ENCODE measurements at regions not wholly inside any gene's neighbourhood (a gene's known extent, or its start where the extent isn't known, plus 50 kb on each side); places are given as distances from the start of the nearest gene placed in this dataset.

DNA sequence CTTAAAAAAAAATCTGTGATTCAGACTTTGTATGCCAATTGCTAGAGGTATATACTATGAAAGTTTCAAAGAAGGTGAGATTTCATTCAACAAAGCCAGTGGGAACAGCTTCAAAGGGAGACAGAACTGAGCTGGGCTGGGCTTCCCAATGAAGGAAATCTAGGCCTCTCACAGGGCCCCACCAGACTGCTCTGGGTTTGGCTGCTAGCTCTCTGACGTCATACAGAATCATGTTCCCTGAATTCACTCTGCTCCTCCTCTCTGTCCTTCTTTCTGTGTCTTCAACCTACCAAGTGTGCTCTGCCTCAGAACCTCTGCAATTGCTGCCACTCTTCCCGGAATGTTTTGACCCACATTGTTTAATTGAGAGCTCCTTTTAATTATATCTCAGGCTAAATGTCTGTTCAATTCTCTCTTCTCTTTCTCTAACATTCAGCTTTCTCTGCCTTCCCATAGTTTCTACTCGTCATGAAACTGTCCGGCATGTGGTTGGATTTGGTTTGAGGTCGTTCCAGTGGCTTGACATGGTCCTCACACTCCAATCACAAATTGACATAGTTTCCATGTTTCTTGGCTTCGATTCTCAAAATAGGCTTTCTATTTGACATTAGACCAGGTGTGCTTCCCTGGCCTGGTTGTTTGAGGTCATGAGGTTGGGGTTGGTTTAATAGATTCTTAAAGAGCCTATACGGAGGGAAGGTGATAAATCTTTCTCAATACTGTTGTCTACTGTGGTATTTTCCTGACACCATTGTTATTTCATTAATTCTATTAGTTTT lies 282.1 kb upstream of the EMCN start:
- H4K20me1 ChIP-seq (ENCODE audit: insufficient read depth, low read length): no peaks in the 10 kb centered on the region
- H3K36me3 ChIP-seq (ENCODE audit: insufficient read depth, low read length): no peaks in the 10 kb centered on the region
- TF ChIP-seq, protein P1, sequence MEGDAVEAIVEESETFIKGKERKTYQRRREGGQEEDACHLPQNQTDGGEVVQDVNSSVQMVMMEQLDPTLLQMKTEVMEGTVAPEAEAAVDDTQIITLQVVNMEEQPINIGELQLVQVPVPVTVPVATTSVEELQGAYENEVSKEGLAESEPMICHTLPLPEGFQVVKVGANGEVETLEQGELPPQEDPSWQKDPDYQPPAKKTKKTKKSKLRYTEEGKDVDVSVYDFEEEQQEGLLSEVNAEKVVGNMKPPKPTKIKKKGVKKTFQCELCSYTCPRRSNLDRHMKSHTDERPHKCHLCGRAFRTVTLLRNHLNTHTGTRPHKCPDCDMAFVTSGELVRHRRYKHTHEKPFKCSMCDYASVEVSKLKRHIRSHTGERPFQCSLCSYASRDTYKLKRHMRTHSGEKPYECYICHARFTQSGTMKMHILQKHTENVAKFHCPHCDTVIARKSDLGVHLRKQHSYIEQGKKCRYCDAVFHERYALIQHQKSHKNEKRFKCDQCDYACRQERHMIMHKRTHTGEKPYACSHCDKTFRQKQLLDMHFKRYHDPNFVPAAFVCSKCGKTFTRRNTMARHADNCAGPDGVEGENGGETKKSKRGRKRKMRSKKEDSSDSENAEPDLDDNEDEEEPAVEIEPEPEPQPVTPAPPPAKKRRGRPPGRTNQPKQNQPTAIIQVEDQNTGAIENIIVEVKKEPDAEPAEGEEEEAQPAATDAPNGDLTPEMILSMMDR (IDR thresholded peaks at IDR 0.05; ENCODE audit: low read length): no peak
- TF ChIP-seq EZH2 (IDR thresholded peaks at IDR 0.05; ENCODE audit: borderline replicate concordance, low read length): no peak
- no peak overlapping the region for H3K4me2 ChIP-seq (ENCODE audit: low read length)
- H3K4me1 ChIP-seq (ENCODE audit: insufficient read depth, low read length, severe bottlenecking): no peaks in the 10 kb centered on the region
- H3F3A ChIP-seq (ENCODE audit: insufficient read depth, low read length): no peaks in the 10 kb centered on the region
- no peak overlapping the region for H2AFZ ChIP-seq (ENCODE audit: low read length)
- no peaks in the 10 kb centered on the region for H3K27me3 ChIP-seq (ENCODE audit: insufficient read depth, low read length)
- no peak overlapping the region for H3K27ac ChIP-seq (ENCODE audit: low read depth, low read length, poor library complexity, severe bottlenecking)
- H3K4me3 ChIP-seq (ENCODE audit: low read depth, low read length, poor library complexity, severe bottlenecking): no peak overlapping the region
- no peaks in the 10 kb centered on the region for H3K9me2 ChIP-seq (ENCODE audit: low read depth, low read length)
- H3K9me3 ChIP-seq (ENCODE audit: low read length): no peaks in the 10 kb centered on the region
- H3K79me2 ChIP-seq (ENCODE audit: insufficient read depth, low read length): no peaks in the 10 kb centered on the region
- H3K9ac ChIP-seq (ENCODE audit: low read length): no peak overlapping the region

DNA sequence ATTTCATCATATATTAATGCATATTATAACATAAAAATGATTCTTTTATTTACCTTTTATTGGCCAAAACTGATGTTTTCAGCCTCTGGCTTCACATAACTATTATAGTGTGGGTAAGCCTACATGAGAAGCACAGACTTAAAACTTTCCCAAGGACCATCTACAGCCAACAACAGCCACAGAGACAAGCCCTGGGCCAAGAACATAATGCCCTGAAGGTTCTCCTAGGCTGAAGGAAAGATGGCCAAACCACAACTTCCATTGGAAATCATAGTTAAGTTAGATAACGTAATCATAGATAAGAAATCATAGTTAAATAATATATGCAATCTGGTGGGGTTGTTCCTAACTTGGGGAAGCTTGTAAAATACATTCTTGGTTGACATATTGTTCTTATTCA lies 280.0 kb upstream of the EMCN start:
- no peak overlapping the region for H3K4me2 ChIP-seq (ENCODE audit: low read length)
- H3K9me2 ChIP-seq (ENCODE audit: low read depth, low read length): no peaks in the 10 kb centered on the region
- no peaks in the 10 kb centered on the region for H3K27me3 ChIP-seq (ENCODE audit: insufficient read depth, low read length)
- H3K36me3 ChIP-seq (ENCODE audit: insufficient read depth, low read length): no peaks in the 10 kb centered on the region
- H3K4me3 ChIP-seq (ENCODE audit: low read depth, low read length, poor library complexity, severe bottlenecking): no peak overlapping the region
- H2AFZ ChIP-seq (ENCODE audit: low read length): no peak overlapping the region
- H3K79me2 ChIP-seq (ENCODE audit: insufficient read depth, low read length): no peaks in the 10 kb centered on the region
- H3K9ac ChIP-seq (ENCODE audit: low read length): no peak overlapping the region
- no peaks in the 10 kb centered on the region for H4K20me1 ChIP-seq (ENCODE audit: insufficient read depth, low read length)
- H3F3A ChIP-seq (ENCODE audit: insufficient read depth, low read length): no peaks in the 10 kb centered on the region
- H3K9me3 ChIP-seq (ENCODE audit: low read length): no peaks in the 10 kb centered on the region
- no peaks in the 10 kb centered on the region for H3K4me1 ChIP-seq (ENCODE audit: insufficient read depth, low read length, severe bottlenecking)
- H3K27ac ChIP-seq (ENCODE audit: low read depth, low read length, poor library complexity, severe bottlenecking): no peak overlapping the region
- TF ChIP-seq EZH2 (IDR thresholded peaks at IDR 0.05; ENCODE audit: borderline replicate concordance, low read length): no peak
- TF ChIP-seq, protein P1 (IDR thresholded peaks at IDR 0.05; ENCODE audit: low read length): no peak

DNA sequence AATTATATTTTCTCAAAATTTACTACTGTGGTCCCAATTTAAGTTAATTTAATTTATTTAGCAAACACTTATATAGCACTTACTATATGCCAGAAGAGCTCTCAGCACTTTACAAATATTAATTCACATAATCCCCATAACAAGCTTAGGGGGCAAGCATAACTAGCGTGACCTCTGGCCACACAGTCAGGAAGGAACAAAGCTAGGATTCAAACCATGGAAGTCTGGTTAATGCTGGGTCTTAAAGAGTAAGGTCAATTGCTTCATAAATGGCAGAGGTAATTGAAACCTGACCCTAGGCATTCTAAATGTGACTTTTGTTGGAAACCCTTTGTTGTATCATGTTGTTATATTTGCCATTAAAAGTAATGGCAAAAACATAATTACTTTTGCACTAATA lies 279.5 kb upstream of the EMCN start:
- H3K27ac ChIP-seq (ENCODE audit: low read depth, low read length, poor library complexity, severe bottlenecking): no peak overlapping the region
- H3K9ac ChIP-seq (ENCODE audit: low read length): no peak overlapping the region
- no peak overlapping the region for H3K4me3 ChIP-seq (ENCODE audit: low read depth, low read length, poor library complexity, severe bottlenecking)
- no peaks in the 10 kb centered on the region for H3K4me1 ChIP-seq (ENCODE audit: insufficient read depth, low read length, severe bottlenecking)
- H3K36me3 ChIP-seq (ENCODE audit: insufficient read depth, low read length): no peaks in the 10 kb centered on the region
- TF ChIP-seq, protein P1 (IDR thresholded peaks at IDR 0.05; ENCODE audit: low read length): no peak
- TF ChIP-seq EZH2 (IDR thresholded peaks at IDR 0.05; ENCODE audit: borderline replicate concordance, low read length): no peak
- H3K4me2 ChIP-seq (ENCODE audit: low read length): no peak overlapping the region
- H3K27me3 ChIP-seq (ENCODE audit: insufficient read depth, low read length): no peaks in the 10 kb centered on the region
- no peaks in the 10 kb centered on the region for H3K9me3 ChIP-seq (ENCODE audit: low read length)
- H3K9me2 ChIP-seq (ENCODE audit: low read depth, low read length): no peaks in the 10 kb centered on the region
- no peaks in the 10 kb centered on the region for H3F3A ChIP-seq (ENCODE audit: insufficient read depth, low read length)
- H4K20me1 ChIP-seq (ENCODE audit: insufficient read depth, low read length): no peaks in the 10 kb centered on the region
- no peaks in the 10 kb centered on the region for H3K79me2 ChIP-seq (ENCODE audit: insufficient read depth, low read length)
- H2AFZ ChIP-seq (ENCODE audit: low read length): no peak overlapping the region
